DMS 273 (cell line): ENCODE measurements at regions not wholly inside any gene's neighbourhood (a gene's known extent, or its start where the extent isn't known, plus 50 kb on each side); places are given as distances from the start of the nearest gene placed in this dataset.

Experiments used
- DNase-seq: peaks from one replicate; lab custom pipeline; 2025; ENCODE audit not compliant: unreplicated experiment; lab: John Stamatoyannopoulos, UW

GRCh38 chr13:107767119-107767518 is 448.2 kb downstream of the LIG4 start:
- no peak for DNase-seq

- DNase-seq: no peak
These were observed 449.5 kb downstream of the LIG4 start for GRCh38 chr13:107765724-107766401.

- DNase-seq: no peak
These were observed 451.3 kb downstream of the LIG4 start for GRCh38 chr13:107764046-107764445.

DNA sequence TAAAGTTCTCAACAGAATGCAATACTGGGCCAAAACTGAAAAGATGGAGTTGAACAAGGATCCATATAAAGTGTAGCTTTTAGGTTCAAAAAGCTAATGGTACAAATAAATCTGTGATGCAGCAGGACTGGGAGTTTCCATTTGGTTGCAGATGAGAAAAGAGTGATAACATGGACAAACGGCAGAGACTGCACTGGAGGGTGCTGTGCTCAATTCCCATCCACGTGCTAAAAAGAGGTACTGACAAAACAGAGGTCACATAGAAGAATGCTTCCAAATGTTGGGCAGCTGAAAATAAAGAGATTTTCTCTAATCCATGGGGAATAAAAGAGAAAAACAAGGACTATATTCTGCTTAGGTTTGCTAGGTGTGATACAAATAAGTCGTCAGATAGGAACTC is 461.6 kb downstream of the LIG4 start:
- no peak for DNase-seq

GRCh38 chr13:107753291-107753690 is 462.0 kb downstream of the LIG4 start:
- DNase-seq: no peak

- no peak for DNase-seq
These were observed 471.4 kb downstream of the LIG4 start for GRCh38 chr13:107743983-107744382.

GRCh38 chr13:107743526-107743925 is 471.8 kb downstream of the LIG4 start:
- no peak for DNase-seq

DNA sequence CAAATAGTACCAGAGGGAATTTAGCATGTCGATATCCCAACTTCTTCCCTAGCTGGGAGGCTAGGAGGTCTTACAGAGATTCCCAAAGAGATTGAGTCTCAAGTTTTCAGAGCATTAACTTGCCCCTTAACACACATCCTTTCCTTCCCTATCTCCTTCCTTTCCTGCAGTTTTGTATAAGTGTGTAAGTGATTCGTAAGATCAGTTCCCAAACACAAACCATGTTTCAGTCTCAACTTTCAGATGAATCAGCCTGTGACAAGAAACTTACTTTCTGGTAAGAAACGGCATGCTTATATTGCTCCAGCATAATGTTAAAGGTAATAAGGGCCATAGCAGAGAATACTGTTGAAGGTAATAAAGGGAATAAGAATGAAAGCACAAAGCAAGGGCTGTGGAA is 472.2 kb downstream of the LIG4 start:
- no peak for DNase-seq

DNA sequence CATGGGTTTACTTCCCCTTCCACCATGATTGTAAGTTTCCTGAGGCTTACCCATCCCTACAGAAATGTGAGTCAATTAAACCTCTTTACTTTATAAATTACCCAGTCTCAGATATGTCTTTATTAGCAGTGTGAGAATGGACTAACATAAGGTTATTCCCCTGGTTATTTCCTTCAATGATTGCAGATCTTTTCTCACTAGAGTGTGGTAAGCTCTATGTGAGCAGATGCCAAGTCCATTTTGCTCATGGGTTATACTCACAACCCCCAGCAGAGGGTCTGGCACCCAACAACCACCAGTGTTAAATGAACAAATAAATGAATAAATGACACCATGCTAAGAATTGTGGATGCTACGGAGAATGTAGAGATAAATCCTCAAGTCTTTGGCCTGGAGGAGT is 472.8 kb downstream of the LIG4 start:
- no peak for DNase-seq

- no peak for DNase-seq
These were observed 477.3 kb downstream of the LIG4 start for GRCh38 chr13:107738004-107738403.

- DNase-seq: no peak
These were observed 478.6 kb downstream of the LIG4 start for GRCh38 chr13:107736731-107737130.

- DNase-seq: no peak
These were observed 479.2 kb downstream of the LIG4 start for GRCh38 chr13:107736170-107736569.

DNA sequence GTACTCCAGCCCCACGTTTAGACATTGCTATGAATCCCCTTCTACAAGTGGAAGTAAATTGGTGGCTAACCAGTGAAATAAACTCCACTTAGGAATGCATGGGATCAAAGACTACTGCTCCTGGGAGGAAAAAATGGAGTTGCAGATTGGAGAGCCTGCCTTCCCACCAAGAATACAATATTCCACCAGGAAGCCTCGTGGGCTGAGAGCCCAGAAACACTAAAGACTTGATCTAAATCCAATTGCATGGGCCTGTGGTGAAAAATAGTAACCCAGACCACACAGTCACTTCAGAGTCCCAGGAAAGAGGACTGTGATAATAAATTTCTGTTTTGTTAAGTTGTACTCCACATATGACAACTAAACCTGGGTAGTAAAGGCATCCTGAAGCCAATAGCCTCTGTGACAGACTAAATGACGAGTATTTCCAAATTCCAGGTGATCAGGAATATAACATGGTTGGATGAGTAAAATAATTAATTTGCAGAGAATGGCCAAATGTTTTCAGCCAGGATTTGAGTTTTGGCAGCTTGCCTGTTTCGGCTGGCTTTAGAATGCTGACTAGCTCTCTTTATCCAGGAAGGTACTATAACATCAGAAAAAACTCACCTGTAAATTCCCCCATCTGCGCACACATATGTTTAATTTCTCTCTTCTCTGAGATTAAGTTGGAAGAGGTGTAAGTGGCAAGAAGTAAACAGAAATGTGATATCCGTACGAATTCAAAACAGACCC is 480.3 kb downstream of the LIG4 start:
- no peak for DNase-seq

DNA sequence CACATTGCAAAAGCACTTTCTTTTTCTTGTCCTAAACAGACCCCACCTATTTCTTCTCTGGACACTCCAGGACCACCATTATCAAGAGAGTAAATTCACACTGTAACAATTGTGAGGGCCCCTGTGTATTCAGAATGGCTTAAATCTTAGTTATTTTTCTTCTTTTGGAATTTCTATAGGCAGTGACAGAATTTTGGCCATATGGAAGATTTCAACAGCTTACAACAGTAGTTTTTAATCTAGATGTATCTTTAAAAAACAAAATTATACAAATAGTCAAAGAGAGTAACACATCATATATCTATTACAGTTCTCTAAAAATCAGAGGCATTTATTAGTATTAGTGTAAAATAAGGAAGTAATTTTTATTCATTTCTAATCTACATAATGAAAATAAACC is 482.1 kb downstream of the LIG4 start:
- no peak for DNase-seq

DNA sequence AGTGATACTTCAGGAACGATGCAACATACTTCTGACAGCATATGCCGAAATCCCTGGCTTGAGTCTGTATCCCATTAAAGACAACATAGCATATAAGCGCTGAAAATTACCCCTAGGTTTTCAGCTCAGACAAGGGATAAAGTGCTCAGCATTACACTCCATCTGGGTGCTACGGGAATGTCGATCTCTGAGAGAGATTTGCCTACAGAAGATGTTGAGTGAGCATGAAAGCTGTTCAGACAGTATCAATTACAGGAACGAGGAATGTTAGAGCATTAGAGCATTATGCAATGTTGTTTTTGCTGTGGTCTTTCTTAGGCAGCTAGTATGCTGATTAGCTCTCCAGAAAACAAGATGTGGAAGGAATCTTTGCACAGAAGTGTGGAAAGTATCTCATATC is 484.5 kb downstream of the LIG4 start:
- peak; percentile 0 for DNase-seq

GRCh38 chr13:107721125-107721869 is 494.0 kb downstream of the LIG4 start:
- DNase-seq: no peak

DNA sequence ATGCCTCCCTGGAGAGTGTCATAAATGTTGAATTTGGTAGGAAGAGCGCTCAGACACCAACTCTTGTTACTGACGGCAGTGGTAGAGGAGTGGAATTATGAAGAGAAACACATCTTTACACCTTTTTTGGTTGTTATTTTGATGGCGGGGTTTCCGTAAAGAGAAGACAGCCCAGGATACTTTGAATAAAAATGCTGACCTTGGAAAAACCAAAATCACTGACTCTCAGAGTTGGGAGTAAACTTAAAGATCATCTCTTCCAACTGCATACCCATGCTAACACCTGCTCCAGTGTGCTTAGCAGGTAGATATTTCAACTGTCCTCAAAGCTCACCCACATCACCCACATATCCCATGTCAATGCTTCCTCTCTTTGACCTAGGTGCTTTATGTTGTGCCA is 498.6 kb downstream of the LIG4 start:
- no peak for DNase-seq

DNA sequence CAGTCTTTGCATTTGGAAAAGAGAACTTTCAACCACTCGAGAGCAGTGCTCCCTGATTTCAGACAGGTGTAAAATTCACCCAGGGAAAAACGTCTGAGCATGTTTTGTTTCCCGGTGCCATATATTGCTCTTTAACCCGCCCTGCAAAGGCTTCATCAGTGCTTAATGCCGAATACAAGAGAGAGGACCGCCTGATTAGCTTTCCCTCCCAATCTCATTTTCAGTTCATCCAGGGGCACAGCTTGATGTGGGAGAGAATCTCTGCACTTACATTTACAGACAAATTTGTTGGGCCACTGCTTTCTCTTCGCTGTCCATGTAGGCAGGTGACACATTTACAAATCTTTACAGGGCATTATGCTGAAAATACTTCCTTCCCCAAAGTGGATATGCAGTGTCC is 499.1 kb downstream of the LIG4 start:
- DNase-seq: no peak

- no peak for DNase-seq
These were observed 499.8 kb downstream of the LIG4 start for GRCh38 chr13:107715496-107715895.

DNA sequence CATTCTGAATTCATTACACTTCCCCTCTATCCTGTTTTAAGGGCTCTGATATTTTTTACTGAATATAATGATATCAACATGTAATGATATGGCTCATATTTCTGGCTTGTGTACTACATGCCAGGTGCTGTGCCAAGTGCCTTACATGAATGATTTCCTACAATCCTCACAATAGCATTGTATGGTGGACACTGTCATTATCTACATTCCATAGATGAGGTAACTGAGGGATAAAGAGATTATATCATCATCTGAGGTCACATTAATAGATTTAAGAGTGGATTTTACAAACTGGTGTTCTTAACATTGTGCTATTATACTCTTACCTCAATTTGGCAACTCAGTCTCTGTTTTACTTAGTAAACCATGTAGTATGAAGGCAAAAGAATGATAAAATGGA is 502.0 kb downstream of the LIG4 start:
- DNase-seq: no peak

DNA sequence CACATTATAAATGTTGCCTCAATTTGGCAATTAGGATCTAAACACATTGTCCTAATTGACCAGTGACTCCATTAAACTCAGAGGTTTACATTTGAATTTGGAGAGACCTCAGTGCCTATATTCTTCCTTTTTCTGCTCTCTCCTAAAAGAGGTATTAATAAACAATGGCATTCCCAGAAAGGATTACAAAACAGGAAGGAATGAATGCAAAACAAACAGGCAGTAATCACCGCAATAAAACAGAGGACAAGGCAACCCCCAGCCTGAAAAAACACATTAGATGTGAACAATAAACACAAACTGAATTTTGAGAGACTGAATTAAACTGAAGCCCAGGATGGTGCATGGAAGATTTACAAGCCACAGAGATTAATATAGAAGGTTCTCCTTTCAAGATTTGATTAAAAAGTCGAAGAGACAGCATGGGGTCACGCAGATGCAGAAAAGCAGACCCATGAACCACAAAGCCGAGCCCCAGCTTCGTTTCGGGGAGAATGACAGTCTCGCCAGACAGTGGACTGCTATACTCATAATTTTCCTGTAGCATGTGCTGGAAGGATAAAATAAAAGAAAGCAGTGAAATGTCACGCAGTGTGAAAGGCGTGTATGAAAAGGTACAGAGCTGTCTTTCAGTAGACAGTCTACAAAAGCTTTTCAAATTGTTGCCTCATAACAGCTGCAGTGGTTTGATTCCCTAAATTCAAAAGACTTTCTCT is 503.0 kb downstream of the LIG4 start:
- DNase-seq: no peak
